Effector memory CD4-positive, alpha-beta T cell (primary cell): ENCODE measurements at regions not wholly inside any gene's neighbourhood (a gene's known extent, or its start where the extent isn't known, plus 50 kb on each side); places are given as distances from the start of the nearest gene placed in this dataset.
A peak's percentile ranks its signal among the peaks of the same experiment; 100 is the strongest.

Experiments used
- DNase-seq, 3 donors: peaks; one replicate each; pipeline ENCODE4 v3.0.0-alpha.2; 2020
- H3K27ac ChIP-seq: 2 replicates; pipeline ENCODE4 v1.7.0; 2013; ENCODE audit warnings: mild to moderate bottlenecking, low read length, moderate library complexity; ENCODE audit not compliant: insufficient read depth, poor library complexity, severe bottlenecking
- H3K27me3 ChIP-seq: replicated peaks from 2 replicates; pipeline ENCODE4 v1.7.0; 2013; ENCODE audit warnings: mild to moderate bottlenecking, low read length; ENCODE audit not compliant: insufficient read depth, control insufficient read depth, poor library complexity, severe bottlenecking
- H3K36me3 ChIP-seq: 2 replicates; pipeline ENCODE4 v1.7.0; 2013; ENCODE audit warnings: mild to moderate bottlenecking, low read length, moderate library complexity; ENCODE audit not compliant: control insufficient read depth, insufficient read depth
- H3K4me1 ChIP-seq: 2 replicates; pipeline ENCODE4 v1.7.0; 2013; ENCODE audit warnings: low read length, mild to moderate bottlenecking; ENCODE audit not compliant: control insufficient read depth, insufficient read depth, poor library complexity, severe bottlenecking
- H3K4me3 ChIP-seq: 2 replicates; pipeline ENCODE4 v1.7.0; 2013; ENCODE audit warnings: low read length, low read depth, mild to moderate bottlenecking; ENCODE audit not compliant: insufficient read depth, poor library complexity, severe bottlenecking
- H3K9me3 ChIP-seq: 2 replicates; pipeline ENCODE4 v1.7.0; 2013; ENCODE audit warnings: mild to moderate bottlenecking, low read length, moderate library complexity; ENCODE audit not compliant: control insufficient read depth

DNA sequence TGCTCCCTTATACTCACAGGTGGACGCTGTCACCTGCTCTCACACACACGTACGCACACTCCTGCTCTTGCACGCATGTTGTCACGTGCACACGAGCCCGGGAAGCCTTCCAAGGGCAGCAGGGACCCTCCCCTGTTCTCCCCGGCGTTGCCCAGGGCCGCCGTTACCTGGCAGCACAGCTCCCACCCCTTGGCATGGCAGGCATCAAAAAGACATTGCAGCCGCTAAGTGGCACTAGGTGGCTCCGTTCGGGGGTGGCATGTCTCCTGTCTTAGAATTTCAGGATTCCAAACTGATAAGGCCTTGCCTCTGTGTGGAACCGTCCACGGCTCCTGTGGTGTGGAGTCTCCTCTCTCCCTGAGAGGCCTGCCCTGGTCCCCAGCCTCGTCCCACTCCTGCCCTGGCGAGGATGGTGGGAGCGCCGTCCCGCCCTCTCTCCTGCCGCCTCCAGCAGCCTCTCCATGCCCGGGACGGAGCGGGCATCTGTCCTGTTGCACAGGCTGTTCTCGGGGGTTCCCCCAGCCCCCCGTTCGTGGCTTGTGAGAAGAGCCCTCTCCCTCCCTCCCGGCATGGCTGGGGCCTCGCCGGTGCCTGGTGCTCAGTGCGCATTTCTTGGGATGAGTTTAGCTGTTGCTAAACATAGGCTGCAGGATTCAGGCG, 126.7 kb upstream of the GSE1 start:
- Histone ChIP-seq H3K36me3 (no peaks in the 10 kb centered on the region), H3K27me3 (no peaks in the 10 kb centered on the region), H3K4me1 (no peaks in the 10 kb centered on the region), H3K9me3 (no peaks in the 10 kb centered on the region), H3K4me3 (no peak overlapping the region), H3K27ac (no peak overlapping the region)
- DNase-seq, result no peak

DNA sequence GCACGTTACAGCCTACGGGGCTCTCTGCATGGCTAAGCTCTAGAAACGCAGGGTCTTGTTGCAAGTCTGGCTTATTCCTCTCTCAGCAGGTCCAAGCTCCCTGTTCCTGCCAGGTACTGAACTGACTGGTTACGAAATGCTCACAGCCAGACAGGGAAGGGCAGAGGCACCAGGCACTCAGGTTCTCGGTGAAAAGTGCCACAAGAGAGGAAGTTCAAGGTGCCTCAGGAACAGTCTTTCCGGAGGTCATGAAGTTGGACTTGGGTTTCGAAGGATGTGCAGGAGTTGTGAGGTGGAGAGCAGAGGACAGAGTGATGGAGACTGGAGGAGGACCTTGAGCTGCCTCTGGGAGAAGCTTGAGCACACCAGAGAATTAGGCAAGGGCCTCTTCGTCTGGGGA, 124.7 kb upstream of the GSE1 start:
- Histone ChIP-seq H3K36me3 (no peaks in the 10 kb centered on the region), H3K4me3 (no peak overlapping the region), H3K27me3 (no peaks in the 10 kb centered on the region), H3K4me1 (no peaks in the 10 kb centered on the region), H3K9me3 (no peaks in the 10 kb centered on the region), H3K27ac (no peak overlapping the region)
- DNase-seq, result no peak

DNA sequence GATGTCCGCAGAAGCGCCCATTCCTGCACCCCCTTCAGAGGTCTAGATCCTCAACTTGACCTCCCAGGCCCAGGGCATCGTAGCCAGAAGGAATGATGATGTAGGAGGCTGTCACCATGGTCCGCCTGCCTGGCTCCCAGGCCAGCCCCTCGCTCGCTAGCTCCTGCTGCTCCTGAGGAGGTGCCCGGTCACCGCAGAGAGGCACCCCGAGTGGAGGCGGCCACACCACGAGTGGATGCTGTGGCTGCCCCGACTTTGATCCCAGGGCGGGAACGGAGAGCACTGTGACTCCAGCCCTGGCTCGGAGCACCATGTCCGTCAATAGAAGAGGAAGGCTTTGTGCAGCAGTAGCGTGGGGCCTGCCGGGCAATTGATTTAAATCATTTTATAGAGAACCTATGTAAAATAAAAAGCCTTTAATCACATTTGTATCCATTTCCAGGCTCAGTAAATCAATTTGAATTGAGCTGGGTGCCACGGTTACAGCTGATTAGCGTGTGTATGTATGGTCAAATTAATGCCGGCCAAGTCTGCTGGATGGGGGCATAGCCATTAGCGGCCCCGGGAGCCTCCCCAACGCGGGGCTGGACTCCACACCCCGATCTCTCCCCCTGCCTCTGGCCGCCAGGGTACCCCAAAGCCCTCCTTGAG, 122.6 kb upstream of the GSE1 start:
- H3K9me3 ChIP-seq, result no peaks in the 10 kb centered on the region
- H3K4me1 ChIP-seq, result no peaks in the 10 kb centered on the region
- H3K27ac ChIP-seq, result no peak overlapping the region
- DNase-seq, result no peak
- no peaks in the 10 kb centered on the region for H3K27me3 ChIP-seq
- H3K4me3 ChIP-seq, result no peak overlapping the region
- no peaks in the 10 kb centered on the region for H3K36me3 ChIP-seq

DNA sequence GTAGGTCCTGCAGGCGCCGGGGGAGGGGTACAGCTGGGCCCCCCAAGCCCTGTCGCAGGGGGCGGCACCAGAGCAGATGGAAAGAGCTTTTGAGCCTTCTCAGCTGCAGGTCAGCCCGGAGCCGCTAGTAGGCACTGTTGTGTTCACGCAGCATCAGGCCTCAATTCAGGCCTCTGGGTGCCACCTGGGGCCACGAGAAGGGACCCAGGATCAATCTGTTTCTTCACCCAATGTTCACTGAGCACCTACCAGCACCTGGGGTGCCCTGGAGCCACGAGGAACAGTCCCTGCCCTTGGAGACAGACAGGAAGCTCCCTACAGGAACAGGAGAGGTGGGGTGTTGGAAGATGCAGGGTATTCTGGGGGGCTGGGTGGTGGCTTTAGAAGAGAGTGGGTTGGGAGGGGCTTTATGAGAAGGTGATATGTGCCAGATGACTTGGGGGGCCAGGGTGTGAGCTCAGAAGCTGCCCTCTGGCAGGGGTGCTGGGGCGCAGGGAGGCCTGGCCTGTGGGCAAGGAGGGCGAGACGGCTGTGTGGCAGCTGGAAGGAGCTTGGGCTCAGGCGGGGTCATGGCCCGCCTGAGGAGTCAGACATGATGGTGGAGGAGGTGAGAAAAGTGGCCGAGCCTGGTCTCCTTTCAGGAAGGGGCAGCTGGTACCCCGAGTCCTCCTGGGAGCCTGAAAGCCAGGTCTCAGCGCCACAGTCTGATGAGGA, 121.9 kb upstream of the GSE1 start:
- DNase-seq, result peak in 1 of 3 donors; percentile 3
- no peaks in the 10 kb centered on the region for H3K27me3 ChIP-seq

DNA sequence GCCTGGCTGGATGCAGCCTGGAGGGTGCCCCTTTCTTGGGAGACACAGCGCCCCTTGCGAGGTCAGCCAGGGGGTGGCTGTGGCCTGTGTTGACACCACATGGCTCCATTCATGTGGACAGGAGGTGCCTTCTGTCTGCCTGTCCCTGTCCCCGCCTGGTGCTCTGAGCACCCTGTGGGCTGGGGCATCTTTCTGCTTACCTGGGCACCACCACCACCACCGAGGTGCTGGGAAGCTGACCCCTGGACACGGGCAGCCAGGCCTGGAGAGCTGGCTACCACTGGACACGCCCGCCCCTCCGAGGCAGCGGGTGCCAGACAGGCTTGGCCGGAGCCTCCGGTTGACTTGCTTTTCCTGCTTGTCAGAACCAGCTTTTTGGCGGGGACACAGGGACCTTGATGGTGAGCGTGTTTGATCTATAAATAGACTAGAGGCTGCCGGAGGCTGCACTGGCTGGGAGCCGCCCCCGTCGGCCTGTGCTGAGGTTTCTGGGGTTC, 121.3 kb upstream of the GSE1 start:
- no peak for DNase-seq

More for the DNA sequence above, 121.9 kb upstream of the GSE1 start:
- no peak overlapping the region for H3K27ac ChIP-seq
- no peak overlapping the region for H3K4me3 ChIP-seq
- H3K9me3 ChIP-seq, result no peaks in the 10 kb centered on the region
- no peaks in the 10 kb centered on the region for H3K36me3 ChIP-seq
- H3K4me1 ChIP-seq, result no peaks in the 10 kb centered on the region

DNA sequence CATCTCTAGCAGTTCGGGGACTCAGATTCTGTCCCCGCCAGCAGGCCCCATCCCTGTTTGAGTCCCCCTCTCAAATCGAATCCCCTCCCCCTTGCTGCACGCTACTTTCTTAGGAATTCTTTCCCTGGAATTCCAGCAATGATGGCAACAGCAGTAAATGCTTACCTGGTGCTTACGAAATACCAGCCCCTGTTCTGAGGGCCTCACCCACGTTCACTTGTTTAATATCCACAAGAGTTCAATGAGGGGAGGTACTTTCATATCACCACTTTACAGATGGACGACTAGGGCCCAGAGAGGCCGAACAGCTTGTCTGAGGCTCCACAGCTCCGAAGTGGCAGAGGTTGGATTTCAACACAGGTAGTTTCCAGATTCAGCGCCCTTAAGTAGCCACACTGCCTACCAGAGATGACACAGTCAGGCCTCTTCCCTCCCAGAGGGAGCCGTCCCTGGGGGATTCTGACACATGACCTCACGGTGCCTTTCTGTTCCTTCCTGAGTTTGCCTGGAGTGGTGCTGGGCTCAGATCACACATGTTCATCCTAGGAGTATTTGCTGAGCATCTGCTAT, 120.7 kb upstream of the GSE1 start:
- Histone ChIP-seq H3K4me3 (no peak overlapping the region), H3K27me3 (no peaks in the 10 kb centered on the region), H3K4me1 (no peaks in the 10 kb centered on the region), H3K27ac (no peak overlapping the region), H3K36me3 (no peaks in the 10 kb centered on the region), H3K9me3 (no peaks in the 10 kb centered on the region)
- no peak for DNase-seq

More for the DNA sequence above, 121.3 kb upstream of the GSE1 start:
- no peaks in the 10 kb centered on the region for H3K36me3 ChIP-seq
- H3K27ac ChIP-seq, result no peak overlapping the region
- no peaks in the 10 kb centered on the region for H3K4me1 ChIP-seq
- H3K4me3 ChIP-seq, result no peak overlapping the region
- no peaks in the 10 kb centered on the region for H3K27me3 ChIP-seq
- no peaks in the 10 kb centered on the region for H3K9me3 ChIP-seq

DNA sequence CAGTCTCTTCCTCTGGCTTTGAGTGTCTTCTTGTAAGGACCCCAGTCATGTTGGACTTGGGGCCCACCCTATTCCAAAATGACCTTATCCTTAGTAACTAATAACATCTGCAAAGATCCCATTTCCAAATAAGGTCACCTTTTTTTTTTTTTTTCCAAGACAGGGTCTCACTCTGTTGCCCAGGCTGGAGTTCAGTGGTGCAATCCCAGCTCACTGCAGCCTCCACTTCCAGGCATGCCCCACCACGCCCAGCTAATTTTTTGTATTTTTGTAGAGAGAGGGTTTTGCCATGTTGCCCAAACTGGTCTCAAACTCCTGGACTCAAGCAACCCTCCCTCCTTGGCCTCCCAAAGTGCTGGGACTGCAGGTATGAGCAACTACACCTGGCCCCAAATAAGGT, 118.8 kb upstream of the GSE1 start:
- Histone ChIP-seq H3K27me3 (no peaks in the 10 kb centered on the region), H3K36me3 (no peaks in the 10 kb centered on the region), H3K4me3 (no peak overlapping the region), H3K9me3 (no peaks in the 10 kb centered on the region), H3K27ac (no peak overlapping the region), H3K4me1 (no peaks in the 10 kb centered on the region)
- no peak for DNase-seq

DNA sequence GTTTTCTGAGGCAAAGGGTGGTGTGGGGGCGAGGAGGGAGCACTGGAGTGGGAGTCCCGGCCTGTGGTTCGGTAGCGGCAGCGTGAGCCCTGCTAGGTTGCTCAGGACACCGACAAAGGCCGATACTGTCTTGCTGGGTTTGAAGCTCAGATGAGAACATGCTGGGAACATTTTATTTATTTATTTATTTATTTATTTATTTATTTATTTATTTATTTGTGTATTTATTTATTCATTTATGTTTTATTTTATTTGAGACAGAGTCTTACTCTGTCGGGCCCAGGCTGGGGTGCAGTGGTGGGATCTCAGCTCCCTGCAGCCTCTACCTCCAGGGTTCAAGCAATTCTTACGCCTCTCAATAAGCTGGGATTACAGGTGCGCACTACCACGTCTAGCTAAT, 117.9 kb upstream of the GSE1 start:
- Histone ChIP-seq H3K4me1 (no peaks in the 10 kb centered on the region), H3K27ac (no peak overlapping the region), H3K36me3 (no peaks in the 10 kb centered on the region), H3K9me3 (no peaks in the 10 kb centered on the region), H3K27me3 (no peaks in the 10 kb centered on the region), H3K4me3 (no peak overlapping the region)
- DNase-seq, result no peak

DNA sequence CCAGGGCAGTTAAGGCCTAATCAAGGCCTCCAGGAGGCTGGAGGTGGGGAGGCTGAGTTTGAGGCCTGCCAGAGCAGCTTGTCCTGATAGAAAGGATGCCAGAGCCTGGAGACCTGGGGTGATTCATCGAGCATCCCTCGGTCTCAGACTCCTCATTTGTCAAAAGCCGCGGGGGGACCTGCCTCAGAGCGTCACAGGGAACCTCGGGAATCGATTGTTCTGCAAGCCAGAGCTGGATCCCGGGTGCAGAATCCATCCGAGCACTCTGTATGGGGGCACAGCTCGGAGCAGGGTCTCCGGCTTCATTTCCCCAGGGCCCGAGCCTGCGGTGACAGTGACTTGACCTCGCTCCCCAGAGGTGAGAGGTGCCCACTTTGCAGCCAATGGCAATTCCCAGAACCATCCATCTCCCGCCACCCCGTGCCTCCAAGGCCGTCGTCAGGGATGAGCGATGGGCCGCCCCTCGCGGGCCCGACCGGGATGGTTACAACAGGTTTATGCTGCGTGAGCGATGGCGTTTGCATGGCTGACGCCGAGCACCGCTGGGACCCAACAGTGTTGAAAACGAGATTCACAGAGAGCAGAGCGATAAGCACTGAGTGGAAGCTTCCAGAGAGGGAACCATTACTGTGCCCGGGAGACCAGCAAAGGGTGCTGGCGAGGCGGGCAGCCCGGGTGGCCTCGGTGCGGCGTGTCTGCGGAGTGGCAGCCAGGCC, 117.1 kb upstream of the GSE1 start:
- H3K27me3 ChIP-seq, result no peaks in the 10 kb centered on the region
- H3K36me3 ChIP-seq, result no peaks in the 10 kb centered on the region
- no peaks in the 10 kb centered on the region for H3K4me1 ChIP-seq
- no peaks in the 10 kb centered on the region for H3K9me3 ChIP-seq
- no peak overlapping the region for H3K27ac ChIP-seq
- no peak for DNase-seq
- no peak overlapping the region for H3K4me3 ChIP-seq
